Brain pericyte (primary cell): ENCODE measurements at regions not wholly inside any gene's neighbourhood (a gene's known extent, or its start where the extent isn't known, plus 50 kb on each side); places are given as distances from the start of the nearest gene placed in this dataset.
A peak's percentile ranks its signal among the peaks of the same experiment; 100 is the strongest.

Experiments
- DNase-seq: peaks from one replicate; pipeline ENCODE4 v3.0.0-alpha.2; 2012; ENCODE audit warnings: low read depth, low spot score

DNA sequence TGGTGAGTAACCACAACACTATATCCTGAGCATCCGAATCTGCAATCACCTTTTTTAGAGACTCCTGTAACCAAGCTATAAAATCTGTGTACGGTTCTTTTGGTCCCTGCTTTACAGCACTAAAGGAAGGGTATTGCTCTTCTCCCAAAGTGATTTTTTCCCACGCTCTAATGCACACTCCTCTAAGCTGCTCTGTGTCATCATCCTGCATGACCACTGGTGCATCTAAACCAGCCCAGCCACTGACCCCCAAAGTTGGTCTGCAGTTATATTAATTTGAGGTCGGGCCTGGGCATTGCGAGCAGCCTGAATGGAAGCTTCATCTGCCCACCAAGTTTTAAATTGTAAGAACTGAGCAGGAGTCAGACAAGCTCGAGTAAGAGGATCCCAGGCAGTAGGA, 480.0 kb downstream of the PTPRU start:
- DNase-seq: no peak

DNA sequence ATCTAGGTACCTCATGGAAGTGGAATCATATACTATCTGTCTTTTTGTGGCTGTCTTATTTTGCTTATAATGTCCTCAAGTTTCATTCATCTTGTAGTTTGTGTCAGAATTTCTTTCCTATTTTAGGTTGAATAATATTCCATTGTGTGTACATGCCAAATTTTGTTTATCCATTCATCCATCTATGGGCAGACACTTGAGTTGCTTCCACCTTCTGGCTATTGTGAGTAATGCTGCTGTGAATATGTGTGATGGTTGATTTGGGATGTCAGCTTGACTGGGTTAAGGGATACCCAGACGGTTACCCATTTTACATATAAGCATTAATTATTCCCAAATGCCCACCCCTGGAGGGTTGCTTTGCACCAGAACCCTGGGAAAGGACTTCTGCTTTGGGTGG, 477.5 kb downstream of the PTPRU start:
- DNase-seq: no peak

GRCh38 chr1:29712801-29713200, 476.5 kb downstream of the PTPRU start:
- no peak for DNase-seq

DNA sequence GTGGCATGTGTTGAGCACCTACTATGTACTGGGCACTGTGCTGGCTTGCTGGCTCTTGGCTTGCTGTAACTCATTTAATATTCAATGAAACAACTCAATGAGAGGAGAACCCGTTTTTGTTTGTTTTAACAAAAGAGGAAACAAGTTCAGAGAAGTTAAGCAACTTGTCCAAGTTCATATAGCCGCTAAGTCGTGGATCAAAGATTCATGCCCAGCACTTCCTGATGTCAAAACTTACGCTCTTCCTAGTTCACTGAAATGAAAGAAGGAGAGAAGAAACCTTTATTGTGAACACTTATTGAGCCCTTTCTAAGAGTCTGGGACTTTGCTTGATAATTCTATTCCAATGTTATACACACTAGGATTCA, 475.9 kb downstream of the PTPRU start:
- DNase-seq: no peak

DNA sequence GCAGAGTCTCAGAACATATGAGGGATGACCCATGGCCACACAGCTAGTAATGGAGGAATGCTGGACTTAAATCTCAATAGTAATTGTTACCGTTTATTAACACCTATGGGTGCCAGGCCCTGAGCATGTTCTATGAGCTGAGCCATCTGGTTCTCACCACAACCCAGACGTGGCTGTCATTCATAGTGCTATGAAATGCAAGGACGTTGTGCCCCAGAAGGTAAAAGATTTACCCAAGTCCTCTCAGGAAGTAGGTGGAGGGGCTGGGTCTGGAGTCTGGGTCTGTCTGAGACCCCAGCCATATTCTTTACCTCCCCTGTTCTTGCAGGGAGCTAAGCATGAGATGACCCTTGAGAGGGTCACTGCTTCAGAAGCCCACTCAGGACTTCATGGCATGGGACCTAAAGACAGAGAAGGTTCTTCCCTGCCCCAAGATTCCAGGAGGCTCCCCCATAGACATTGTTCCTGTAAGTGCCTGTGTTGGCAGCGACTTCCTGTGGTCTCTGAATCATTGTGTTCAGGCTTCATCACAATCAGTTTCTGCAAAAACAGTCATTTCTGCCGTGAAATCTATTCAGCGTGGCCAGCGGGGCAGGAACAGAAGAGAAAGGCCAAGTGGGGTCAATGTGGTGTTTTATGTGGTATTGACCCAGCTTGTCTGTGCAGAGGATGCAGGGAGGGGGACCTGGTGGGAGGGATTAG, 475.4 kb downstream of the PTPRU start:
- DNase-seq: no peak

DNA sequence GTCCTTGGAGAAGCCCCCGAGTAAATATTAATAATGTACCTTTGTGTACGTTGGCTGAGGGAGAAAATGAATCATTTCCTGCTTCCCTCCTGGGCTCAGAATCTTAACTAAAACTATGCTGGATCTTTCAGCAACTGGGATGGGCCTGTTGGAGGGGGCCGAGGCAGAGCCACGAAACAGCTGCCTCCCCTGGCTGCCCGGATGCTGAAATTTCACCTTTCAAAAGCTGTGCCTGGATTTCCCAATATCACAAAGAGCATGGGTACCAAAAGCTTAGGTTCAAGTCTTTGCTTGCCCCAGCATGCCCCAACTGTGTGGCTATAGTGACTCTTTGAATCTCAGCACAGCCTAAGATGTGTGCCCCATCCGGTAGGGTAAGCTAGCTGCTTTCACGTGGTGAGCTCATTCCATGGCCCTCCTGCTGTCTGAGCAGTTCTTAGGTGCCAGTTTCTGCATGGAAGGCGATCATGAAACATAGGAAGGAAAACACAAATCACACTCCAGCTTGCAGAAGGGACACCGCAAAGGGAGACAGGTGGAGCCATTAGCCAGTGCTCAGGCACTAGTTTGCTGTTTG, 473.5 kb downstream of the PTPRU start:
- no peak for DNase-seq

- DNase-seq: peak; percentile 47
Measured at GRCh38 chr1:29708796-29709703, 472.7 kb downstream of the PTPRU start.

DNA sequence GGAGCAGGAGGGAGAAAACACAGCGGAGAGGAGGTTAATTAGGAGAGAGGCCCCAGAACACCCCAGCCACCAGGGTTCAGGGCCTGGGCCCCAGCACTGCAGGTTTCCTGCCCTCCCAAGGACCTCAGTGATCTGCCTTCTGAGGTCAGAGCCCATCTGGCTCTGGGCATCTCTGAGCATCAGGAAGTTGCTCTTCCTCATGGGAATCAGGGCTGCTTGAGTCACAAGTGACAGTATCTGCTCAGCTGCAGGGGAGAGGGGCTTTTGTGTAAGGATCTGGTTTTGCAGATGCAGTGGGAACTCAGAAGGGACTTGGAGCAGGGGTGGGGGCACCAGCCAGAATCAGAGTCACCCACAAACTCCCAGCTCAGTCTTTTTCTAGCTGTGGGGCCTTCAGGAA, 472.1 kb downstream of the PTPRU start:
- no peak for DNase-seq

- DNase-seq: no peak
Measured at GRCh38 chr1:29707796-29708195, 471.5 kb downstream of the PTPRU start.

GRCh38 chr1:29706936-29707335, 470.6 kb downstream of the PTPRU start:
- no peak for DNase-seq

DNA sequence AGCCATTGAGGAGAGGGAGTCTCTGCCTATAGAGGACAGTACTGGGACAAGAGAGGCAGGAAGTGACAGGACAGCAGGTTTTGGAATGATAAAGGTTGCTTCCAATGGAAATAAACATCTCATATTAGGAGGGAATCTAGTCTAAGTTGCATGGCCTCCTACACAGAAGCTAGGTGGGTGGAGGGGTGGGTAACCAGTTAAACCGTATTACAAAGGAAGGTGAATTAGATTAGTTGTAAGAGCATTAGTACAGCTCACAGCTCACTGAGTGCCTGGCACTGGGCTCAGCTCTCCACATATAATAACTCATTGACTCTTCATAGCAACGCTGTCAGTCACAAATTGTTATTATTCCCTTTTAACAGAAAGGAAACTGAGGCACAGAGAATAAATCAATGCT, 468.1 kb downstream of the PTPRU start:
- DNase-seq: no peak

DNA sequence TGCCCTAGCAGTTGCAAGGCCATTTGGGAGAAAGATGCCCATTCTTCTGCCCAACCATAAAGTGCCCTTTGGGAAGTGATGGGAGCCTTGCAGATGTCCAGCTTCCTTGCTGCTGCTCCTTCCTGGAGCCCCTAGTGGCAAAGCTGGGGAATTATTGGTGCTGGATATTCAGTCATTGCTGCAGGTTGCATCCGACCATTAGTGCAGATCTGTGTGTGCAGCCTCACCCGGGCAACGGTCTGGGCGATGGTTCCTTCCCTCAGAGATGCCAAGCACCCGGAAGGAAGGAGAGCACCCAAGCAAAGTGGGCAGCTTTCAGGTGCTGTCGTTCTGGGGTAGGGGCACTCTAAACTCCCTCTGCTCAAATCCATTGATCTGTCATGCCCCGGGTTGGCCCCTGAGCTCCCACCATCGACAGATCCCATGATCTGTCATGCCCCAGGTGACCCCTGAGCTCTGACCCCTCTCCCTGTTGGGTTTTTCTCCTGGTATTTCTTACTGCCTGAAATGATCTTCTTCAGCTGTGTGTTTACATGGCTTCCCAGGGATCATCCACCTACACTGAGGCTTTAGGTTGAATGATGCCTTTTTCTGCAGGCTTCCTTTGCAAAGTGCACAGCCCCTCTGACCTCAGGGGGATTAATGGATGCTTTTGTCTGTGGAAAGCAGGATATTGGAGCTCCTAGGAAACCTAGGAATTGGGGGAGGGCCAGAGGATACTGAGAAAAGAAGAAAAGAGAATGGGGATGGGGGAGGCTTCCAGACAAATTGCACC, 467.5 kb downstream of the PTPRU start:
- no peak for DNase-seq

DNA sequence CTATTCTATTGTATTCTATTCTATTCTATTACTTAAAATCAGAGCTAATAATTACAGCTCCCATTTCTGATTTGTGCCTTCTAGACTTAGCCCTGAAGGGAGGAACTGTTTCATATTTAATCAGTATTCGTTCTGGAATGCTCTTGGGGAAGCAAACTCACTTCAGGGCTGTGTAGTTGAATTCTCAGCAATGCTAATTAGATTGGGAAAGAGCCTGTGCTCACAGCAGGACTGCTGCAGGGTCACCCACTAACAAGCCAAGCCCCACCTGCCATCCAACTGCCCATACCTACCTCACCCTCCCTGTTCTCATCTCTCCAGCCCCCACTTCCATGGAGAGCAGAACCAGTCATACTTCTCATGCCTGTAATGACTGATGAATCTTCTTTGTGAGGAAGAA, 464.2 kb downstream of the PTPRU start:
- DNase-seq: no peak

- DNase-seq: no peak
Measured at GRCh38 chr1:29698626-29699025, 462.3 kb downstream of the PTPRU start.

DNA sequence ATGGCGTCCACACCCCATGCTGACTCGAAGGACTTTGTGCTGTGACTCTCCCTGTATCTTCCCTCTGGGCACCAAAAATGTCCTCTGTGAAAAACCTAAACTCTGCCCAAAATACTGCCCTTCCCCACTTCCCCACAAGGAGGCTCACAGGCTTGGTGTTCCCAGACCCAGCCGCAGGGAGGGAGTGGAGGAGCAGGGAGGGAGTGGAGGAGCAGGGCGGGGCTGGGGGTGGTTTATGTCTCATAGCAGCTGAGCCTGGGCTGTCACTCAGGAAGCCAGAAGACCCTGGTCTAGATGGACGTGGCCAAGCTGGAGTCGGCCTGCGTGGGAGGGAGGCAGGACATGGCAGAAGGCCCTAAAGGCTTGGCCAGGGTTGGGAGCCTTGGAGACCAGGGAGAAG, 461.7 kb downstream of the PTPRU start:
- no peak for DNase-seq

GRCh38 chr1:29697391-29697780, 461.1 kb downstream of the PTPRU start:
- no peak for DNase-seq

DNA sequence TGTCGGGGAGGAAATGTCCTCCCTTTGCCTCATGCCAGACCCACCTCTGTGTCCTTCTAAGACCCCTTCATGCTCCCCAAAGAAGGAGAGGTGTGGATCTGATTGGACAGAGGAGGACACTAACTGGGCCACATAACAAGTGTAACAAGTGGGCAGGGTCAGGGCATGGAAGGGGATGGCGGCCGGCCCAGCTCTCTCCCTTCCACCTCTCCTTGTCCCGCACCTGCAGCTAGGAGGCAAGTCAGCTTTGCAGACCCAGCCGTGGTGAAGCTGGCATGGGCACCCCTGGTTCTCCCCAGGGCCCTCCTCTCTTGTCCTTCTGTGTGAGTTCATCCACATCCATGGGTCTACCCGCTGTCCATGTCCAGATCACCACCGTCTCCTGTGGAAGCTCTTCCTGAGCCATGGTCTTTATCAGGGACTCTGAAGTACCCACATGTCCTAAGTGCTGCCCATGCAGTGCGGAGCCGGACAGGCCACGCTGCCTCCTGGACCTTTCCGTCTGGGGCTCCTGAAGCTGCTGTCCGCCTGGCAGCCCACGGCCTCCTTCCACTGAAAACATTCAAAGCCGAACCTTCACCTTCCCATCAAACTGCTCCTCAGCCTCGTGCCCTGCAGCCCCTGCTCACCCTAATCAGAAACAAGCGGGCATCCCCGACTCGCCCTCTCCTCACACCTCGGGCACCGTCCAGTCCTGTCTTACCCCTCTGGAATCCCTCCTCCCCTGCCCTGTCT, 460.5 kb downstream of the PTPRU start:
- DNase-seq: no peak

GRCh38 chr1:29695803-29696202, 459.5 kb downstream of the PTPRU start:
- DNase-seq: no peak

- no peak for DNase-seq
Measured at GRCh38 chr1:29695036-29695435, 458.7 kb downstream of the PTPRU start.

DNA sequence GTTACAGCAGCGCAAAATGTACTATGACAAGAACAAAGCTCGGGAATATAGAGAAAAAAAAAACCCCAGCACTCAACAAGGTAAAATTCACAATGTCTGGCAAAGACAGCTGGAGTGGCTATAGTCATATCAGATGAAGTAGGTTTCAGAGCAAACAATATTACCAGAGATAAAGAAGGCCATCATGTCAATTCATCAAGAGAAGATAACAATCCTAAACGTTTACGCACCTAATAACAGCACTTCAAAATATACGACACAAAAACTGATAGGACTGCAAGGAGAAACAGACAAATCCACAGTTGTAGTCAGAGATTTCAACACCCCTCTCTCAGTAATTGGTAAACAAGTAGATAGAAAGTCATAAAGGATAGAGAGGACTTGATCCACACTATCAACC, 455.2 kb downstream of the PTPRU start:
- no peak for DNase-seq

DNA sequence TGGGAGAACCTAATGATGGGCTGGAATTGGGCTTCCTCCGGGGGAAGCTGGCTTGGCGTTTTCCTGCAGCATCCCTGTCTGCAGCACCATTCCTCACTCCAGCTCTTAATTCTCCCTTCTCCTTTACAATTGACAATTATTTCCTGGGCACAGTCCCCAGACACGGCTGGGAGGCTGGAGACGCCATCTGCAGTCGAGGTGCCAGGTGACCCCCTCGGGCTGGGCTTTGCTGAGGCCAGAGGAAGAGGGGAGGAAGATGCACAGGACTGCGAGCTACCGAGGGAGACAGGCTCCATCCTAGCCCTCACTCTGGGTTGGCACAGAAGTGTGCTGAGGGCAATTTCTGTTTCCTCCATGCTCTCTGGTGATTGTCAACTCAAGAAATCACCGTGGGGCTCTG, 453.8 kb downstream of the PTPRU start:
- DNase-seq: no peak
